ENCODE measurements at regions not wholly inside any gene's neighbourhood (a gene's known extent, or its start where the extent isn't known, plus 50 kb on each side); places are given as distances from the start of the nearest gene placed in this dataset.

GRCh38 chr6:166747644-166748595 lies 120.9 kb upstream of the RPS6KA2 start:
- DNase-seq: no peak

- DNase-seq: no peak
These were observed 119.0 kb upstream of the RPS6KA2 start for GRCh38 chr6:166745801-166746668.

- DNase-seq: no peak
These were observed 117.4 kb upstream of the RPS6KA2 start for GRCh38 chr6:166744223-166745134.

GRCh38 chr6:166743406-166744222 lies 116.6 kb upstream of the RPS6KA2 start:
- DNase-seq: no peak

- DNase-seq: no peak
These were observed 115.9 kb upstream of the RPS6KA2 start for GRCh38 chr6:166742981-166743380.

GRCh38 chr6:166739976-166740318 lies 112.9 kb upstream of the RPS6KA2 start:
- DNase-seq: no peak

GRCh38 chr6:166739117-166739975 lies 112.3 kb upstream of the RPS6KA2 start:
- no peak for DNase-seq

GRCh38 chr6:166738386-166739116 lies 111.5 kb upstream of the RPS6KA2 start:
- DNase-seq: no peak

GRCh38 chr6:166737261-166737660 lies 110.2 kb upstream of the RPS6KA2 start:
- DNase-seq: no peak

- DNase-seq: no peak
These were observed 109.6 kb upstream of the RPS6KA2 start for GRCh38 chr6:166736634-166737033.

GRCh38 chr6:166733900-166734299 lies 106.8 kb upstream of the RPS6KA2 start:
- no peak for DNase-seq

- DNase-seq: no peak
These were observed 102.6 kb upstream of the RPS6KA2 start for GRCh38 chr6:166729658-166730057.

GRCh38 chr6:166728884-166729530 lies 102.0 kb upstream of the RPS6KA2 start:
- no peak for DNase-seq

- DNase-seq: no peak
These were observed 99.2 kb upstream of the RPS6KA2 start for GRCh38 chr6:166726201-166726600.

- DNase-seq: no peak
These were observed 98.5 kb upstream of the RPS6KA2 start for GRCh38 chr6:166725571-166725970.

GRCh38 chr6:166724576-166724975 lies 97.5 kb upstream of the RPS6KA2 start:
- DNase-seq: no peak

GRCh38 chr6:166722785-166723184 lies 95.7 kb upstream of the RPS6KA2 start:
- no peak for DNase-seq

GRCh38 chr6:166721576-166721975 lies 94.5 kb upstream of the RPS6KA2 start:
- DNase-seq: no peak

GRCh38 chr6:166720856-166721255 lies 93.8 kb upstream of the RPS6KA2 start:
- no peak for DNase-seq

- DNase-seq: no peak
These were observed 92.0 kb upstream of the RPS6KA2 start for GRCh38 chr6:166719019-166719418.

Data from CD4-positive, alpha-beta T cell treated with Interleukin-4 for 4 hours (primary cell).